ENCODE measurements at regions not wholly inside any gene's neighbourhood (a gene's known extent, or its start where the extent isn't known, plus 50 kb on each side); places are given as distances from the start of the nearest gene placed in this dataset.
A peak's percentile ranks its signal among the peaks of the same experiment; 100 is the strongest.

GRCh38 chr2:8536686-8537561 is 144.9 kb upstream of the ID2 start:
- peak in 2 of 6 donors; percentile 10 to 26 for DNase-seq
- ATAC-seq, result no peak
- 65 to 71% methylated on average over 16 of the region's 16 CpGs for WGBS, 2 donors
- intact Hi-C loops (cut with DNase I), result no loop called here
- no peak for TF ChIP-seq CTCF (IDR thresholded peaks at IDR 0.05)
- no peak overlapping the region for H3K4me3 ChIP-seq
- no peak overlapping the region for H3K27ac ChIP-seq
- H3K9me3 ChIP-seq, result no peaks in the 10 kb centered on the region
- FAIRE-seq, result no peak
- H3K36me3 ChIP-seq, result no peaks in the 10 kb centered on the region
- no peaks in the 10 kb centered on the region for H3K27me3 ChIP-seq
- peaks cover 0 to 10% (median 0%) of the 10 kb centered on the region in 3 donors for H3K4me1 ChIP-seq

- intact Hi-C loops (cut with DNase I), result no loop called here
- TF ChIP-seq CTCF (IDR thresholded peaks at IDR 0.05), result no peak
- Histone ChIP-seq H3K27me3 (no peaks in the 10 kb centered on the region), H3K9me3 (no peaks in the 10 kb centered on the region), H3K4me1 (peaks cover 0 to 10% (median 0%) of the 10 kb centered on the region in 3 donors), H3K36me3 (no peaks in the 10 kb centered on the region), H3K27ac (no peak overlapping the region), H3K4me3 (no peak overlapping the region)
- no peak for FAIRE-seq
- ATAC-seq, result no peak
- whole genome bisulfite sequencing, 2 donors, result 78 to 79% methylated on average over 4 of the region's 4 CpGs
- peak in 2 of 6 donors; percentile 9 to 26 for DNase-seq
Measured at GRCh38 chr2:8537562-8538155, 144.2 kb upstream of the ID2 start.

GRCh38 chr2:8538531-8538930 is 143.3 kb upstream of the ID2 start:
- no peak overlapping the region for H3K27ac ChIP-seq
- peak in 2 of 6 donors; percentile 5 to 14 for DNase-seq

GRCh38 chr2:8538931-8539621 is 142.8 kb upstream of the ID2 start:
- FAIRE-seq (no peak), ATAC-seq (no peak), DNase-seq (peak in 1 of 6 donors; percentile 7)
- Histone ChIP-seq H3K27me3 (no peaks in the 10 kb centered on the region), H3K27ac (peak overlapping the region; percentile 15 to 78 (median 44)), H3K36me3 (no peaks in the 10 kb centered on the region), H3K9me3 (no peaks in the 10 kb centered on the region), H3K4me3 (no peak overlapping the region), H3K4me1 (peaks cover 0 to 10% (median 0%) of the 10 kb centered on the region in 3 donors)
- no peak for TF ChIP-seq CTCF (IDR thresholded peaks at IDR 0.05)
- intact Hi-C loops (cut with DNase I), result no loop called here
- 78 to 80% methylated on average over 14 of the region's 14 CpGs for WGBS, 2 donors

More at GRCh38 chr2:8538531-8538930, 143.3 kb upstream of the ID2 start:
- intact Hi-C loops (cut with DNase I), result no loop called here
- Histone ChIP-seq H3K36me3 (no peaks in the 10 kb centered on the region), H3K9me3 (no peaks in the 10 kb centered on the region), H3K27me3 (no peaks in the 10 kb centered on the region), H3K4me3 (no peak overlapping the region), H3K4me1 (peaks cover 0 to 10% (median 0%) of the 10 kb centered on the region in 3 donors)
- TF ChIP-seq CTCF (IDR thresholded peaks at IDR 0.05), result no peak
- WGBS, 2 donors, result 83 to 85% methylated on average over 9 of the region's 9 CpGs
- FAIRE-seq, result no peak
- ATAC-seq, result no peak
